Stimulated activated CD4-positive, alpha-beta T cell treated with anti-CD3 and anti-CD28 coated beads, Interleukin-1b, Interleukin-23, amount 100 ng/mL, for 4 hours (primary cell): ENCODE measurements at regions not wholly inside any gene's neighbourhood (a gene's known extent, or its start where the extent isn't known, plus 50 kb on each side); places are given as distances from the start of the nearest gene placed in this dataset.
"Not testable (repeated sequence)": the region's sequence is repeated elsewhere in the genome, so short reads cannot be mapped to it uniquely, and the experiment has no call there.

ENCODE experiments used
- DNase-seq, 2 donors: peaks; one replicate each; pipeline ENCODE4 v3.0.0-alpha.2; 2020; ENCODE audit warnings: low read depth in 2 of 2

GRCh38 chr9:115400796-115401195, 282.8 kb upstream of the TNC start:
- DNase-seq, result no peak

- DNase-seq, result no peak
These were observed 283.9 kb upstream of the TNC start for GRCh38 chr9:115401756-115402327.

- no peak for DNase-seq
These were observed 285.8 kb upstream of the TNC start for GRCh38 chr9:115403753-115404152.

GRCh38 chr9:115404311-115404710, 286.4 kb upstream of the TNC start:
- no peak for DNase-seq

GRCh38 chr9:115411516-115411915, 293.6 kb upstream of the TNC start:
- no peak for DNase-seq

- DNase-seq, result no peak
These were observed 294.1 kb upstream of the TNC start for GRCh38 chr9:115411993-115412452.

GRCh38 chr9:115412656-115413055, 294.7 kb upstream of the TNC start:
- no peak for DNase-seq

GRCh38 chr9:115413304-115413703, 295.3 kb upstream of the TNC start:
- DNase-seq, result no peak

- DNase-seq, result no peak
These were observed 295.9 kb upstream of the TNC start for GRCh38 chr9:115413766-115414382.

GRCh38 chr9:115414561-115414960, 296.6 kb upstream of the TNC start:
- no peak for DNase-seq

GRCh38 chr9:115415450-115415849, 297.5 kb upstream of the TNC start:
- no peak for DNase-seq

GRCh38 chr9:115416299-115416698, 298.3 kb upstream of the TNC start:
- DNase-seq, result no peak

- DNase-seq, result not testable (repeated sequence)
These were observed 300.2 kb upstream of the TNC start for GRCh38 chr9:115418181-115418580.

GRCh38 chr9:115422932-115423440, 305.0 kb upstream of the TNC start:
- no peak for DNase-seq

GRCh38 chr9:115423646-115424045, 305.7 kb upstream of the TNC start:
- no peak for DNase-seq

- DNase-seq, result no peak
These were observed 307.6 kb upstream of the TNC start for GRCh38 chr9:115425601-115426000.

GRCh38 chr9:115437418-115437817, 319.5 kb upstream of the TNC start:
- DNase-seq, result no peak

GRCh38 chr9:115439641-115440040, 321.7 kb upstream of the TNC start:
- no peak for DNase-seq

- DNase-seq, result no peak
These were observed 324.1 kb upstream of the TNC start for GRCh38 chr9:115442054-115442453.

- no peak for DNase-seq
These were observed 325.9 kb upstream of the TNC start for GRCh38 chr9:115443890-115444289.

GRCh38 chr9:115444959-115445358, 327.0 kb upstream of the TNC start:
- DNase-seq, result no peak

GRCh38 chr9:115445655-115446054, 327.7 kb upstream of the TNC start:
- DNase-seq, result no peak

GRCh38 chr9:115456515-115456914, 338.6 kb upstream of the TNC start:
- DNase-seq, result no peak

GRCh38 chr9:115461280-115461679, 343.3 kb upstream of the TNC start:
- no peak for DNase-seq
